Nephron (organoid): ENCODE measurements at regions not wholly inside any gene's neighbourhood (a gene's known extent, or its start where the extent isn't known, plus 50 kb on each side); places are given as distances from the start of the nearest gene placed in this dataset.

Source experiments
- H3K27ac Mint-ChIP-seq, 3 experiments: 2 replicates each; pipeline ENCODE4 v1.8.0; 2020; ENCODE audit warnings: mixed read lengths in 3 of 3, mild to moderate bottlenecking in 2 of 3, moderate library complexity in 1 of 3
- H3K27me3 Mint-ChIP-seq: 2 replicates; pipeline ENCODE4 v1.8.0; 2021; ENCODE audit warnings: low read depth, mild to moderate bottlenecking, moderate library complexity, mixed read lengths
- H3K36me3 Mint-ChIP-seq: 2 replicates; pipeline ENCODE4 v1.8.0; 2020; ENCODE audit warnings: low read depth, mixed read lengths
- H3K4me1 Mint-ChIP-seq: 2 replicates; pipeline ENCODE4 v1.8.0; 2020; ENCODE audit warnings: mixed read lengths
- H3K4me3 Mint-ChIP-seq, 3 experiments: 2 replicates each; pipeline ENCODE4 v1.8.0; 2020; ENCODE audit warnings: mild to moderate bottlenecking in 3 of 3, mixed read lengths in 3 of 3, moderate library complexity in 2 of 3
- H3K9me3 Mint-ChIP-seq: 2 replicates; pipeline ENCODE4 v1.8.0; 2020; ENCODE audit warnings: mixed read lengths
- TF ChIP-seq, protein P1 (sequence below), 3 experiments: fragments of 200-600 bp; sonication (generic); IDR thresholded peaks; one replicate each; pipeline ENCODE4 v1.5.0; 2021; ENCODE audit warnings: antibody characterized with exemption in 3 of 3; ENCODE audit not compliant: unreplicated experiment in 3 of 3

DNA sequence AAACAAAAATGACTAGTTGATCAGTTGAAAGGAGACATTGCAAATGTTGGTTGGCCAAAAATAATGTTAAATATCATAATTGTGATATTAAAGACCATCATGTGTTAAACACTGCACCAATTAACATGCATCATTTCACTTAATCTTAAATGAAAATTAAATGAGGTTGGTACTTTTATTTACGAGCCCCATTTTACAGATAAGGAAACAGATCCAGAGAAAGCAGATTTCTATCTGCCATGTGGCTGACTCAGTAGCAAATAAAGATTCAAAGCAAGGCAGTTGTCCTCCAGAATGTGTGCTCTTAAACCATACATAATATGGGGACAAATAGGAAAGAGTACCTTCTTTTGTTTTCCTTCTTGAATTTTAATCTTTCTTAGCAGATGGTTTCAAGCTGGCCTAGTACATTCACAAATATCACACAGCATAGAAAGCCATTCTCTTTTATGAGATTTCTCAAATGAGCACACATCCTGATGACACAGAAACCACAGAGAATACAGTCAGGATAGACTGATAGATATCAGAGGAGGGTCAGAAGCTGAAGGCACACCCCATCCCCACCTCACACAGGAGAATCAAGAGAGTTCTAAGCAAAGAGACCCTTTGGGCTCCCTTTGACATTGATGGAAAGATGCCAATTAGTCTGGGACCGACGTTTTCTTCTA, 647.9 kb upstream of the CAMK1G start:
- H3K27ac Mint-ChIP-seq, result peak overlapping the region in 2 of 3 experiments; percentile 1 to 54

DNA sequence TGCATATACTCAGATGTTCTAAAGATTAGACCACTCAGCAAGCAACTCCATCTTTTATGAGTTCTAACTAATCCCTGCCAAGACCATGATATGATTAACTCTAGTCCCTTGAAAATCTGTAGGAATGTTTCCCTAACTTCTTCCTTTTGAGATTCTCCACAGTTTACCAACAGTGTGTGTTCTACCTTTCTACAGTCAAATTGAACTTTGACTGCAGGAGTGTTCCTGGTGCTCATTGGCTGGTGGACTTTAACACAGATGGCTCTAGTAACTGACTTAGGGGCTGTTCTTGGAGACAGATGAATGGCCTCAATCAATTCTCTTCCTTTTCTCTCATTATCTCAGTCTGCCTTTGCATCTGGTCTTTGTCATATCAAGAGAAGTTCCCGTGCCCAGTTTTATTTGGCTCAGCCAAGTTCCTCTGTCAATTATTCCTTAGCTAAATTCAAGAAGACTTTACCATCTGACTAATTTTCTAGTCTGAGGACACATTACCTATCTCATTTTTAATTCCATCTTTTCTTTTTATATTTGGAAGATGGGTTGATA, 643.9 kb upstream of the CAMK1G start:
- TF ChIP-seq, protein P1, sequence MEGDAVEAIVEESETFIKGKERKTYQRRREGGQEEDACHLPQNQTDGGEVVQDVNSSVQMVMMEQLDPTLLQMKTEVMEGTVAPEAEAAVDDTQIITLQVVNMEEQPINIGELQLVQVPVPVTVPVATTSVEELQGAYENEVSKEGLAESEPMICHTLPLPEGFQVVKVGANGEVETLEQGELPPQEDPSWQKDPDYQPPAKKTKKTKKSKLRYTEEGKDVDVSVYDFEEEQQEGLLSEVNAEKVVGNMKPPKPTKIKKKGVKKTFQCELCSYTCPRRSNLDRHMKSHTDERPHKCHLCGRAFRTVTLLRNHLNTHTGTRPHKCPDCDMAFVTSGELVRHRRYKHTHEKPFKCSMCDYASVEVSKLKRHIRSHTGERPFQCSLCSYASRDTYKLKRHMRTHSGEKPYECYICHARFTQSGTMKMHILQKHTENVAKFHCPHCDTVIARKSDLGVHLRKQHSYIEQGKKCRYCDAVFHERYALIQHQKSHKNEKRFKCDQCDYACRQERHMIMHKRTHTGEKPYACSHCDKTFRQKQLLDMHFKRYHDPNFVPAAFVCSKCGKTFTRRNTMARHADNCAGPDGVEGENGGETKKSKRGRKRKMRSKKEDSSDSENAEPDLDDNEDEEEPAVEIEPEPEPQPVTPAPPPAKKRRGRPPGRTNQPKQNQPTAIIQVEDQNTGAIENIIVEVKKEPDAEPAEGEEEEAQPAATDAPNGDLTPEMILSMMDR (IDR thresholded peaks at IDR 0.05; ENCODE audit: unreplicated experiment in 3 of 3), result no peak
- no peaks in the 10 kb centered on the region for H3K27me3 Mint-ChIP-seq

More for the DNA sequence above, 647.9 kb upstream of the CAMK1G start:
- Mint-ChIP-seq H3K36me3 (no peaks in the 10 kb centered on the region), H3K4me1 (peaks cover 14% of the 10 kb centered on the region), H3K9me3 (no peaks in the 10 kb centered on the region), H3K27me3 (no peaks in the 10 kb centered on the region), H3K4me3 (no peak overlapping the region)
- TF ChIP-seq, protein P1 (IDR thresholded peaks at IDR 0.05; ENCODE audit: unreplicated experiment in 3 of 3), result no peak

DNA sequence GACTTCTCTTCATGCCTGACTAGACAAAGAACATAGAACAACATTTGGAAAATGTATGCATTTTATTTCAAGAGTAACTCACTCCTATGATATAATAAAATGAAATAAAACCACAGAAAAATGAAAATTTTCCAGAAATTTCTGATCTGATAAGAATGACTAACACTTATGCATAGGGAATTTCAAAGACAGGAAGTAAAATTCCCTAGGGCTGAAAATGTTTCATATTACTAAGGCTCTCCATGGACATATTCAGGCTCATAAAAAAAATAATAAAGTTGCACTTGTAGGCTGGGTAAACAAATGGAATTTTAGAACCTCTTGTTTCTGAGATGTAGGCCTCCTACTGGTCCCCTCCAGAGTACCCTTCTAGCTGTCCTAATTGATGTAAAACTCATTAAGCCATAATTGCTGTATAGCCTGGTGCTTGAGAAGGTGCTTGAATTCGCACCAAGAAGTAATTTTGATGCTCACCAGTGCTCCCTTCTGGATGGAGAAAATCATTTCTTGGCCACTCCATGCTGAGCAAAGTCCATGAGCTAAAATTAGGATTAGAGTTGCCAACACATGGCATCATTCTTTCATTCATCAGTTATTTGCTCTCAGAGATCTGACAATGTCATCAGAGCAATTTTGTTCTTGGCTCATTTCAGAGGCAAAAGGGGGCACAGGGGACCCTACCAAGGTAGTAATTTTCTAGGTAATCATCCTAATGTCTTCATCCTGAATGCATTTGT, 641.0 kb upstream of the CAMK1G start:
- no peak overlapping the region for H3K4me3 Mint-ChIP-seq
- no peaks in the 10 kb centered on the region for H3K27me3 Mint-ChIP-seq
- no peak overlapping the region for H3K27ac Mint-ChIP-seq
- no peaks in the 10 kb centered on the region for H3K36me3 Mint-ChIP-seq
- peaks cover 15% of the 10 kb centered on the region for H3K4me1 Mint-ChIP-seq
- TF ChIP-seq, protein P1 (IDR thresholded peaks at IDR 0.05; ENCODE audit: unreplicated experiment in 3 of 3), result no peak
- H3K9me3 Mint-ChIP-seq, result no peaks in the 10 kb centered on the region

More for the DNA sequence above, 643.9 kb upstream of the CAMK1G start:
- H3K27ac Mint-ChIP-seq, result no peak overlapping the region
- H3K4me3 Mint-ChIP-seq, result no peak overlapping the region
- no peaks in the 10 kb centered on the region for H3K36me3 Mint-ChIP-seq
- H3K9me3 Mint-ChIP-seq, result no peaks in the 10 kb centered on the region
- H3K4me1 Mint-ChIP-seq, result peaks cover 11% of the 10 kb centered on the region

- H3K36me3 Mint-ChIP-seq, result no peaks in the 10 kb centered on the region
These were observed 640.2 kb upstream of the CAMK1G start for GRCh38 chr1:208943291-208943690.

GRCh38 chr1:208944981-208945451, 638.5 kb upstream of the CAMK1G start:
- Mint-ChIP-seq H3K27ac (peak overlapping the region in 2 of 3 experiments; percentile 74 to 90), H3K4me3 (peak overlapping the region in 1 of 3 experiments; percentile 22), H3K27me3 (no peaks in the 10 kb centered on the region), H3K36me3 (no peaks in the 10 kb centered on the region), H3K9me3 (no peaks in the 10 kb centered on the region), H3K4me1 (peaks cover 15% of the 10 kb centered on the region)
- TF ChIP-seq, protein P1 (IDR thresholded peaks at IDR 0.05; ENCODE audit: unreplicated experiment in 3 of 3), result no peak

More at GRCh38 chr1:208943291-208943690, 640.2 kb upstream of the CAMK1G start:
- Mint-ChIP-seq H3K9me3 (no peaks in the 10 kb centered on the region), H3K4me1 (peaks cover 15% of the 10 kb centered on the region), H3K4me3 (no peak overlapping the region), H3K27me3 (no peaks in the 10 kb centered on the region), H3K27ac (peak overlapping the region in 2 of 3 experiments; percentile 10 to 43)
- TF ChIP-seq, protein P1 (IDR thresholded peaks at IDR 0.05; ENCODE audit: unreplicated experiment in 3 of 3), result no peak
